ENCODE measurements at regions not wholly inside any gene's neighbourhood (a gene's known extent, or its start where the extent isn't known, plus 50 kb on each side); places are given as distances from the start of the nearest gene placed in this dataset.
A peak's percentile ranks its signal among the peaks of the same experiment; 100 is the strongest.

GRCh38 chr17:71315568-71315967 lies 805.3 kb upstream of the SOX9 start:
- no peaks in the 10 kb centered on the region for H3K79me2 ChIP-seq (ENCODE audit: control insufficient read depth, insufficient read depth, low read length)
- no peaks in the 10 kb centered on the region for H3K9me1 ChIP-seq (ENCODE audit: control insufficient read depth, extremely low read depth, insufficient read depth, low read length)
- H3K9me3 ChIP-seq (ENCODE audit: control insufficient read depth, low read depth, low read length) = no peaks in the 10 kb centered on the region
- H4K20me1 ChIP-seq (ENCODE audit: control insufficient read depth, extremely low read depth, insufficient read depth, low read length) = no peaks in the 10 kb centered on the region
- no peak for DNase-seq (ENCODE audit: low read depth, low spot score)
- TF ChIP-seq EZH2 (IDR thresholded peaks at IDR 0.05; ENCODE audit: low read length) = no peak
- TF ChIP-seq CTCF (optimal IDR thresholded peaks at IDR 0.05 in 1 of 3, IDR thresholded peaks at IDR 0.05 in 1 of 3, conservative IDR thresholded peaks at IDR 0.05 in 1 of 3; ENCODE audit: extremely low read depth in 1 of 3, insufficient read depth in 2 of 3, low read length in 3 of 3) = no peak
- no peaks in the 10 kb centered on the region for H3K4me1 ChIP-seq (ENCODE audit: control insufficient read depth, extremely low read depth, insufficient read depth, low read length)
- no peak for FAIRE-seq
- no peak overlapping the region for H3K4me3 ChIP-seq (ENCODE audit: control insufficient read depth in 2 of 3, extremely low read depth in 1 of 3, insufficient read depth in 2 of 3, low read depth in 1 of 3, low read length in 3 of 3)
- no peak overlapping the region for H2AFZ ChIP-seq (ENCODE audit: control insufficient read depth, low read length)
- no peaks in the 10 kb centered on the region for H3K27me3 ChIP-seq (ENCODE audit: control insufficient read depth, extremely low read depth, insufficient read depth, low read length)
- dilution Hi-C loops (cut with MboI; ENCODE audit: extremely low pct_ligation_motif_present, low sequenced_read_pairs) = no loop called here
- H3K27ac ChIP-seq (ENCODE audit: control insufficient read depth, insufficient read depth, low read length) = no peak overlapping the region
- H3K4me2 ChIP-seq (ENCODE audit: control insufficient read depth, extremely low read depth, insufficient read depth, low read depth, low read length) = no peak overlapping the region
- no peaks in the 10 kb centered on the region for H3K36me3 ChIP-seq (ENCODE audit: control insufficient read depth in 2 of 2, extremely low read depth in 1 of 2, insufficient read depth in 2 of 2, low read length in 2 of 2)
- no peak overlapping the region for H3K9ac ChIP-seq (ENCODE audit: control insufficient read depth, extremely low read depth, insufficient read depth, low read length)

GRCh38 chr17:71316176-71316897 lies 804.5 kb upstream of the SOX9 start:
- Histone ChIP-seq H3K36me3 (ENCODE audit: control insufficient read depth in 2 of 2, extremely low read depth in 1 of 2, insufficient read depth in 2 of 2, low read length in 2 of 2) (no peaks in the 10 kb centered on the region), H3K27me3 (ENCODE audit: control insufficient read depth, extremely low read depth, insufficient read depth, low read length) (no peaks in the 10 kb centered on the region), H3K4me3 (ENCODE audit: control insufficient read depth in 2 of 3, extremely low read depth in 1 of 3, insufficient read depth in 2 of 3, low read depth in 1 of 3, low read length in 3 of 3) (no peak overlapping the region), H3K9me3 (ENCODE audit: control insufficient read depth, low read depth, low read length) (no peaks in the 10 kb centered on the region), H2AFZ (ENCODE audit: control insufficient read depth, low read length) (no peak overlapping the region), H3K4me1 (ENCODE audit: control insufficient read depth, extremely low read depth, insufficient read depth, low read length) (no peaks in the 10 kb centered on the region), H3K27ac (ENCODE audit: control insufficient read depth, insufficient read depth, low read length) (no peak overlapping the region), H3K9me1 (ENCODE audit: control insufficient read depth, extremely low read depth, insufficient read depth, low read length) (no peaks in the 10 kb centered on the region), H3K4me2 (ENCODE audit: control insufficient read depth, extremely low read depth, insufficient read depth, low read depth, low read length) (no peak overlapping the region), H3K79me2 (ENCODE audit: control insufficient read depth, insufficient read depth, low read length) (no peaks in the 10 kb centered on the region), H3K9ac (ENCODE audit: control insufficient read depth, extremely low read depth, insufficient read depth, low read length) (no peak overlapping the region), H4K20me1 (ENCODE audit: control insufficient read depth, extremely low read depth, insufficient read depth, low read length) (no peaks in the 10 kb centered on the region)
- TF ChIP-seq CTCF (optimal IDR thresholded peaks at IDR 0.05 in 1 of 3, IDR thresholded peaks at IDR 0.05 in 1 of 3, conservative IDR thresholded peaks at IDR 0.05 in 1 of 3; ENCODE audit: extremely low read depth in 1 of 3, insufficient read depth in 2 of 3, low read length in 3 of 3) = no peak
- TF ChIP-seq EZH2 (IDR thresholded peaks at IDR 0.05; ENCODE audit: low read length) = no peak
- dilution Hi-C loops (cut with MboI; ENCODE audit: extremely low pct_ligation_motif_present, low sequenced_read_pairs) = no loop called here
- FAIRE-seq (peak; percentile 43), DNase-seq (ENCODE audit: low read depth, low spot score) (no peak)

Measured in keratinocyte (primary cell).